ENCODE measurements at regions not wholly inside any gene's neighbourhood (a gene's known extent, or its start where the extent isn't known, plus 50 kb on each side); places are given as distances from the start of the nearest gene placed in this dataset.

DNA sequence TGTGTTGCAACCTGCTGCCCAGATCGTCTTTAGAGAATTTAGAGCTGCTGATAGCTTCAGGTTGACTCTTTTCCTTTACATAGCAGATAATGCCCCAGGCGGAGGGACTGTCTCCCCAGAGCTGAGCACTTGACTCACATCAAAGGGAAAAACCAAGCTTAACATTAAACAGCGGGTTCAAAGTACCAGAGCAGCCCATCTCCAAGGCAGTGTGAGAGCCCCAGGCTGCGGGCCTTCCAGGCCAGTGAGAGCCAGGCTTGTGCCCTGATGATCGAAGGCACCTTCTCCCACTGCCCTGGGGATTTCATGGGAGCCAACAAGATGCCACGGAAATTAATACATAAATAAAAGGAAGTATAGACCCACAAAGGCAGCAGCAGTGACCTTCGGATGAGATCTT is 275.6 kb downstream of the XXYLT1 start:
- no peak overlapping the region for H3K4me3 Mint-ChIP-seq
- no peaks in the 10 kb centered on the region for H3K36me3 Mint-ChIP-seq (ENCODE audit: low read depth)
- H3K27ac Mint-ChIP-seq, result no peak overlapping the region
- no peaks in the 10 kb centered on the region for H3K9me3 Mint-ChIP-seq
- H3K27me3 Mint-ChIP-seq, result peaks cover 4% of the 10 kb centered on the region
- H3K4me1 Mint-ChIP-seq (ENCODE audit: low read depth), result no peaks in the 10 kb centered on the region

DNA sequence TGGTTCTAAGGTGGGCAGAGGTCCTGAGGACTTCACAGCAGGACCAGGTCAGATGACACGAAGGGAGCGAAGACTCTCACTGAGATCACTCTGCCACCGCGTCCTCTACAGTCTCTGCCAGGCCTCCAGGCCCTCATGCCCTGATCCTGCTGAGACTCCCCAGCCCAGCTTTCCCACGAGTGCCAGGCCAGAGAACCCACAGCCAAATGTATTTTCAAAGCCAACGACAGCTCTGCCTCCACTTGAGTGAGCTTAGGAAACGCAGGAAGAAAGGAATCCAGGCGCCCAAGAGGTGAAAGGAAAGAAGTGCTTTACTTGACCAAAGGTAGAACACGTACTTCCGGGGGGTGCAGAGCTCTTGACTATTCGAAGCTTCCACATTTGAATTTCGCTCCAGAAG is 275.0 kb downstream of the XXYLT1 start:
- Mint-ChIP-seq H3K27me3 (no peaks in the 10 kb centered on the region), H3K9me3 (no peaks in the 10 kb centered on the region), H3K36me3 (ENCODE audit: low read depth) (no peaks in the 10 kb centered on the region), H3K27ac (no peak overlapping the region), H3K4me3 (no peak overlapping the region), H3K4me1 (ENCODE audit: low read depth) (no peaks in the 10 kb centered on the region)

DNA sequence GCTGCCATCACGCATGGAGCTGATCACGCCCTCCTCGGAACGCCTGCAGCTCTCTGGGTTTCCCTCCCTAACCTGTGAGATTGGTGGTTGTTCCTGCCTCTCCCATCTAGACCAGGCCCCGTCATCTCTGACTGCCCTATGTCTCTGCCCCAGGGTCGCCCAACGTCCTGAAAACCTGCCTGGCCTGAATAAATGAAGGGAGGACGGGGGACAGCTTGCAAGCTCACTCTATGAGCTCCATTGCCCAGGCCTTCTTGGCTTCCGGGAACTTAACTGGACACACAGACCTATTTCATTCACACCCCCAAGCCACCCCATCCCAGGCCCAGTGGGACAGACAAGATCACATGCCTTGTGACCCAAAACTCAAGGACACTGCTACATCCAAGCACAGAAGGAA is 274.2 kb downstream of the XXYLT1 start:
- H3K4me3 Mint-ChIP-seq, result no peak overlapping the region
- no peaks in the 10 kb centered on the region for H3K36me3 Mint-ChIP-seq (ENCODE audit: low read depth)
- no peaks in the 10 kb centered on the region for H3K4me1 Mint-ChIP-seq (ENCODE audit: low read depth)
- no peak overlapping the region for H3K27ac Mint-ChIP-seq
- H3K27me3 Mint-ChIP-seq, result no peaks in the 10 kb centered on the region
- no peaks in the 10 kb centered on the region for H3K9me3 Mint-ChIP-seq

GRCh38 chr3:194998417-194998816 is 272.5 kb downstream of the XXYLT1 start:
- Mint-ChIP-seq H3K36me3 (ENCODE audit: low read depth) (no peaks in the 10 kb centered on the region), H3K4me3 (no peak overlapping the region), H3K27ac (no peak overlapping the region), H3K4me1 (ENCODE audit: low read depth) (peaks cover 4% of the 10 kb centered on the region), H3K9me3 (no peaks in the 10 kb centered on the region), H3K27me3 (no peaks in the 10 kb centered on the region)

DNA sequence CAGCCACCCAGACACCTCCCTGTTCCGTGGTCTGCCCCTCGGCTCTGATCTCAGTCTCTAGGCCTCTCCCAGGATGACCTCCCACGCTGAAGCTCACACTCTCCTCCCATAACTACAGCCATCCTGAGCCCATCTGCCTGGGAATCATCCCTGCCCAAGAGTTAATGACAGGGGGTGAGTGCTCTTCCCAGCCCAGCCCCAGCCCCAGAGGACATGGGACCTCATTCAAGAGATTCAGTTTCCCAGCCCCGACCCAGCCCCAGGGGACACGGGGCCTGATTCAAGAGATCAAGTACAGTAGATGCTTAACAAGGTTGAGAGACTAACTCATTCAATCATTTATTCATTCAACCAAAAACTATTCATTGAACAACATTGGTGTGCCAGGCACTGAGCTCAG is 272.0 kb downstream of the XXYLT1 start:
- H3K27me3 Mint-ChIP-seq, result no peaks in the 10 kb centered on the region
- H3K36me3 Mint-ChIP-seq (ENCODE audit: low read depth), result no peaks in the 10 kb centered on the region
- no peaks in the 10 kb centered on the region for H3K9me3 Mint-ChIP-seq
- no peak overlapping the region for H3K27ac Mint-ChIP-seq
- H3K4me3 Mint-ChIP-seq, result no peak overlapping the region
- peaks cover 4% of the 10 kb centered on the region for H3K4me1 Mint-ChIP-seq (ENCODE audit: low read depth)

DNA sequence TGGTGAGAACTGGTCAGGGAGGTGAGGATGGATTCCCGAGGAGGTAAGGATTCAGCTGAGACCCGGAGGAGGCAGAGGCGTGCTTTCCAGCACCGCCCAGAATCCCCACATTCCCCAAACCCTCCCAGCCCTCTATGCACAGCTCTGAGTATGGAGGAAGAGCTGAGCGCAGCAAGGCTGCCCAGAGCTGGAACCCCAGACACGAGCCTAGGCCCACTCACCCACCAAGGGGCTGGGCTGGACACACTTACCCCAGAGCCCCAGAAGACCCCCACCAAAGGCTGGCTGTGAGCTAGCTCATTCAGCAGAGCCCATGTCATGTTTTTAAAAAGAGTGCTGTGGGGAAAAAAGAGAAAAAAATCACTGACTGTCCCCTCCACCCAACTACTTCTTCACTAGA is 271.5 kb downstream of the XXYLT1 start:
- Mint-ChIP-seq H3K4me1 (ENCODE audit: low read depth) (peaks cover 4% of the 10 kb centered on the region), H3K4me3 (no peak overlapping the region), H3K27ac (no peak overlapping the region), H3K27me3 (no peaks in the 10 kb centered on the region), H3K9me3 (no peaks in the 10 kb centered on the region), H3K36me3 (ENCODE audit: low read depth) (no peaks in the 10 kb centered on the region)

GRCh38 chr3:195001261-195001660 is 269.7 kb downstream of the XXYLT1 start:
- Mint-ChIP-seq H3K4me3 (no peak overlapping the region), H3K27me3 (peaks cover under 1% of the 10 kb centered on the region), H3K4me1 (ENCODE audit: low read depth) (peaks cover 4% of the 10 kb centered on the region), H3K36me3 (ENCODE audit: low read depth) (no peaks in the 10 kb centered on the region), H3K27ac (no peak overlapping the region), H3K9me3 (no peaks in the 10 kb centered on the region)

DNA sequence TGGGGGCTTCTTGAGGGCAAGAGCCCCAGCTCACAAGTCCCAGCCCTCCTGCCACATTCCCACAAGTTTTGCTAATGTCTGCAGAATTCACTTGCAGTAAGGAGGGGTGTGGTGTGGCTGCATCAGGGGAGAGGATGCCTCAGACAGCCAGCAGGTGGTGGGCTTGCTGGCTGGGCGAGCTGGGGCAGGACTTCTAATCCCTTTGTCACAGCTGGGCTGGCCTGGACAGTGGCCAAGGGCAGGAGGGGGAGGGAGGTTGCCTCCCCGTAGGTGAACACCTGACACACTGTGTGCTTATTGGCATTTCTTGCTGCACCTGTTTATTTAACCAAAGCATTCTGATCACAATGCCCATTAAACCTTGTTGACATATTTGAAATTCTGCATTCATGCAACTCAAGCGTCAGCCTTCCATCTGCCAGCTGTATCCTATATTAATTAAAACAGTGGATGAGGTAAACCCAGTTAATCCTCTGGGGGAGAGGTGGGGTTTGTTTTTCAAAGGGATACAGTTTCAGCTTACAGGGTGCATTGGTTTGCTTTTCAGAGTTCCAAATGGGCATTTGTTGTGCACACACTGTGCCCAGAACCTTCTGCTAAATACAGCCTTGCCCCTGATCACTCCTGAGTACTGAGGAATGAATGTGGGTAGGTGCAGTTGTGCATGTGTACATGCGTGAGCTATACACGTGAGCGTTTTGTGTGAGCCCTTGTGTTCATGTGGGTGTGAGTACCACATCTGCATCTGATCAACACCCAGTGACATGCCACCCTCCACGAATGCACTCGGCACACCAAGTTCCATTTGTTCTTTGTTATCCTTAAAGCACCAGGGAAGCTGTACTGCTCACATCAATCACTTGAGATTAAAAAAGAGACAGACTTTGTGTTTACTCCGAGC is 268.7 kb downstream of the XXYLT1 start:
- Mint-ChIP-seq H3K36me3 (ENCODE audit: low read depth) (no peaks in the 10 kb centered on the region), H3K9me3 (no peaks in the 10 kb centered on the region), H3K27ac (no peak overlapping the region), H3K27me3 (peaks cover 8% of the 10 kb centered on the region), H3K4me3 (no peak overlapping the region), H3K4me1 (ENCODE audit: low read depth) (peaks cover 4% of the 10 kb centered on the region)

- H3K9me3 Mint-ChIP-seq, result no peaks in the 10 kb centered on the region
- peaks cover 4% of the 10 kb centered on the region for H3K4me1 Mint-ChIP-seq (ENCODE audit: low read depth)
- H3K27me3 Mint-ChIP-seq, result peaks cover 14% of the 10 kb centered on the region
- no peaks in the 10 kb centered on the region for H3K36me3 Mint-ChIP-seq (ENCODE audit: low read depth)
- H3K4me3 Mint-ChIP-seq, result no peak overlapping the region
- H3K27ac Mint-ChIP-seq, result no peak overlapping the region
These were observed 267.7 kb downstream of the XXYLT1 start for GRCh38 chr3:195003006-195003892.

DNA sequence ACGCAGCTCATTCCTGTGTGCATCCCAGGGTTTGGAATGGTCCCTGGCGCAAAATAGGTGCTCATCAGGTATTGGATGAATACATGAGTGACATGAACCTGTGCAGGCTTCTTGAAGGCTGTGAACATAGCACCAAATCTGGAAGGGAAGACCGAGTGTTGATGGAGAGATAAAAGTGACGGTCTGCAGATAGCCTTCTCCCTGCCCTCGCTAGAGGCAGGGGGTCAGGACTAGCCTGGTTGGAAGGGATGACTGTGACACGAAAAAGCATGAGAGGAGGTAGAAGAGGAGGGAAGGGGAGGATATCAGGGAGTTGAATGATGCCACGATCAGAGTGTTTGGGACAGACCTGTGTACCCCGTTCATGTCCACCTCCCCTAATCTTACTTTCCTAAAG is 267.1 kb downstream of the XXYLT1 start:
- no peaks in the 10 kb centered on the region for H3K9me3 Mint-ChIP-seq
- no peak overlapping the region for H3K4me3 Mint-ChIP-seq
- peaks cover 14% of the 10 kb centered on the region for H3K27me3 Mint-ChIP-seq
- H3K27ac Mint-ChIP-seq, result no peak overlapping the region
- H3K36me3 Mint-ChIP-seq (ENCODE audit: low read depth), result no peaks in the 10 kb centered on the region
- peaks cover 4% of the 10 kb centered on the region for H3K4me1 Mint-ChIP-seq (ENCODE audit: low read depth)

GRCh38 chr3:195004512-195005250 is 266.3 kb downstream of the XXYLT1 start:
- Mint-ChIP-seq H3K36me3 (ENCODE audit: low read depth) (no peaks in the 10 kb centered on the region), H3K9me3 (no peaks in the 10 kb centered on the region), H3K4me1 (ENCODE audit: low read depth) (peaks cover 4% of the 10 kb centered on the region), H3K4me3 (no peak overlapping the region), H3K27me3 (peaks cover 14% of the 10 kb centered on the region), H3K27ac (no peak overlapping the region)

DNA sequence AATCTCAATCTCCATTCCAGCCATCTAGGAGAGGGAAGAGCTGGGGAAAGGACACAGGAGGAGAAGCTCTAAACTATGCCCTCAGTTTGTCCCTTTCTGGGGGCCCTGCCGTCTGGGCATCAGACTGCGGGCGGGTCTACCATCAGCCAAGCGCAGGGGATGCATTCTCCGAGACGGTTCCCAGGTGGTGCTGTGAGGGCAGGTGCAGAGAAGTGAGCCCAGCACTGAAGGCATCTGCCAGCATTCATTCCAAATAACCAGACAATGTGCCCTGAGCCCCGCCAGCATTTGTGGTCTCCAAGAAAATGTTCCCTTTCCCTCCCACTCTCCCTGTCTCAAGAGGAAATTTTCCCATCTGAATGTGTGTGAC is 265.7 kb downstream of the XXYLT1 start:
- H3K4me1 Mint-ChIP-seq (ENCODE audit: low read depth), result peaks cover 4% of the 10 kb centered on the region

GRCh38 chr3:195005759-195006510 is 265.0 kb downstream of the XXYLT1 start:
- no peaks in the 10 kb centered on the region for H3K36me3 Mint-ChIP-seq (ENCODE audit: low read depth)
- H3K4me1 Mint-ChIP-seq (ENCODE audit: low read depth), result peaks cover 4% of the 10 kb centered on the region
- H3K27ac Mint-ChIP-seq, result no peak overlapping the region
- no peak overlapping the region for H3K4me3 Mint-ChIP-seq
- H3K27me3 Mint-ChIP-seq, result peaks cover 14% of the 10 kb centered on the region
- no peaks in the 10 kb centered on the region for H3K9me3 Mint-ChIP-seq

More for the DNA sequence above, 265.7 kb downstream of the XXYLT1 start:
- Mint-ChIP-seq H3K27ac (no peak overlapping the region), H3K27me3 (peaks cover 14% of the 10 kb centered on the region), H3K36me3 (ENCODE audit: low read depth) (no peaks in the 10 kb centered on the region), H3K4me3 (no peak overlapping the region), H3K9me3 (no peaks in the 10 kb centered on the region)

- Mint-ChIP-seq H3K36me3 (ENCODE audit: low read depth) (no peaks in the 10 kb centered on the region), H3K27me3 (peaks cover 14% of the 10 kb centered on the region), H3K9me3 (no peaks in the 10 kb centered on the region), H3K4me1 (ENCODE audit: low read depth) (peaks cover 4% of the 10 kb centered on the region), H3K27ac (no peak overlapping the region), H3K4me3 (no peak overlapping the region)
These were observed 263.8 kb downstream of the XXYLT1 start for GRCh38 chr3:195007151-195007550.
